ENCODE measurements at regions not wholly inside any gene's neighbourhood (a gene's known extent, or its start where the extent isn't known, plus 50 kb on each side); places are given as distances from the start of the nearest gene placed in this dataset.

GRCh38 chr2:12262681-12263436 is 453.9 kb upstream of the TRIB2 start:
- TF ChIP-seq, protein P1, sequence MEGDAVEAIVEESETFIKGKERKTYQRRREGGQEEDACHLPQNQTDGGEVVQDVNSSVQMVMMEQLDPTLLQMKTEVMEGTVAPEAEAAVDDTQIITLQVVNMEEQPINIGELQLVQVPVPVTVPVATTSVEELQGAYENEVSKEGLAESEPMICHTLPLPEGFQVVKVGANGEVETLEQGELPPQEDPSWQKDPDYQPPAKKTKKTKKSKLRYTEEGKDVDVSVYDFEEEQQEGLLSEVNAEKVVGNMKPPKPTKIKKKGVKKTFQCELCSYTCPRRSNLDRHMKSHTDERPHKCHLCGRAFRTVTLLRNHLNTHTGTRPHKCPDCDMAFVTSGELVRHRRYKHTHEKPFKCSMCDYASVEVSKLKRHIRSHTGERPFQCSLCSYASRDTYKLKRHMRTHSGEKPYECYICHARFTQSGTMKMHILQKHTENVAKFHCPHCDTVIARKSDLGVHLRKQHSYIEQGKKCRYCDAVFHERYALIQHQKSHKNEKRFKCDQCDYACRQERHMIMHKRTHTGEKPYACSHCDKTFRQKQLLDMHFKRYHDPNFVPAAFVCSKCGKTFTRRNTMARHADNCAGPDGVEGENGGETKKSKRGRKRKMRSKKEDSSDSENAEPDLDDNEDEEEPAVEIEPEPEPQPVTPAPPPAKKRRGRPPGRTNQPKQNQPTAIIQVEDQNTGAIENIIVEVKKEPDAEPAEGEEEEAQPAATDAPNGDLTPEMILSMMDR (IDR thresholded peaks at IDR 0.05), result no peak
- no peak for TF ChIP-seq POLR2A (IDR thresholded peaks at IDR 0.05)
